ENCODE measurements at regions not wholly inside any gene's neighbourhood (a gene's known extent, or its start where the extent isn't known, plus 50 kb on each side); places are given as distances from the start of the nearest gene placed in this dataset.

GRCh38 chr2:174667250-174667860 lies 69.8 kb upstream of the WIPF1 start:
- DNase-seq: no peak

- no peak for DNase-seq
Measured at GRCh38 chr2:174666845-174667244, 69.2 kb upstream of the WIPF1 start.

GRCh38 chr2:174666312-174666711 lies 68.7 kb upstream of the WIPF1 start:
- no peak for DNase-seq

- DNase-seq: no peak
Measured at GRCh38 chr2:174664084-174664759, 66.6 kb upstream of the WIPF1 start.

DNA sequence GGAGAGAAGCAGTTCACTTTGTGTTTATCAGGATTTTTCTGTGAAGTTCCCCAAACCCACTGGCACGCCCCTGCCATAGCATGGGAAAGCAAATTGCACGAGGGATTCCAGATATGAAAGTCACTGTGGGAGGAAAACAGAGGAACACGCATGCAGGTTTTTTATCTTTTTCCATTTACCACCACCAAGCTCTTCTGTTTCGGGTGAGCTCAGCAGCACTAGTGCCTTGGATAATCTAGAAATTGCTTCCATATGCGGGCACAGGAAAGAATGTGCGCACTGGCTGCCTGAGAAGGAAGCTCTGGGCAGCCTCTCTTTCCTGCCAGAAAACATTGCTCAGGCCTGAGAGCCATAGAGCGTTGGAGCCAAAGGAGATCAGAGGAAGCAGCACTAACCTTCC lies 65.9 kb upstream of the WIPF1 start:
- no peak for DNase-seq

DNA sequence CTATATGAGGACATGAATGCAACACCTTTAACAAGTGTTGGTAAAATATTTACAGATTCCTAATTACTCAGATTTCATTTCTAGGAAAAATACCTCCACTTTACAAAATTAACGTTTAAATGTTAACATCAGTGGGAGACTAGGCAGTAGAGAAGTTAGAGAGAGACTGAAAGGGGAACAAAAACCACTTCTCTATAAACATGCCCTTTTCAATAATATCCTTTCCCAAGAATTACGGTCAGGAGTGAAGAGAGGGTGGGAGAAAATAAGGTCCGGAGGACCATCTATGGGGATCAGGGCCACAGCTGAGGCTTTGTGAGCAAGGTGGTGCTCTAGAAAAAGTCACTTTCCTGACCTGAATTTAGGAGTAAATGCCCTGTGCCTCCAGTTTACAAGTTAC lies 65.3 kb upstream of the WIPF1 start:
- no peak for DNase-seq

GRCh38 chr2:174662459-174662858 lies 64.9 kb upstream of the WIPF1 start:
- DNase-seq: no peak

- no peak for DNase-seq
Measured at GRCh38 chr2:174660984-174661675, 63.5 kb upstream of the WIPF1 start.

- DNase-seq: no peak
Measured at GRCh38 chr2:174659069-174659900, 61.7 kb upstream of the WIPF1 start.

DNA sequence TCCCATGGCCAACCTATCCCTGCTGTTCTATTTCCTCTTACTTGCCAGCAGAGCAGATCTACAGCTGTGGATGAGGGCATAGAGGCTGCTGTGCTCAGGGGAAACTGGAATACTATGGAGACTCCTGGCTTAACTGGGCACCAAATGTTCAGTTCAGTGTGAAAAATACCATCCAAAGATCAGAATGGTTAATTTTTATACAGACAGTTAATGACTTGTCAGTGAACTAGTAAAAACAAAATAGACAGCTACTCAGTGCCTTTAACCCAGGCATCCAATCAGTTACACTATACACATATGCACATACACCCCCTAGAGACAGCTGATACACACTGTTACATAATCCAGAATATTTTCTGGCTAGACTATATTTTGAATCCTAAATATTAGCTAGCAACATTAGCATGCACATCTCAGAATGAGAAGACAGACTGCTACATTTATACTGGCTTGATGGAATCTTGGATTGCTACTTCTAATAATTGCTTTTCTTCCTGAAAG lies 59.1 kb upstream of the WIPF1 start:
- DNase-seq: no peak

DNA sequence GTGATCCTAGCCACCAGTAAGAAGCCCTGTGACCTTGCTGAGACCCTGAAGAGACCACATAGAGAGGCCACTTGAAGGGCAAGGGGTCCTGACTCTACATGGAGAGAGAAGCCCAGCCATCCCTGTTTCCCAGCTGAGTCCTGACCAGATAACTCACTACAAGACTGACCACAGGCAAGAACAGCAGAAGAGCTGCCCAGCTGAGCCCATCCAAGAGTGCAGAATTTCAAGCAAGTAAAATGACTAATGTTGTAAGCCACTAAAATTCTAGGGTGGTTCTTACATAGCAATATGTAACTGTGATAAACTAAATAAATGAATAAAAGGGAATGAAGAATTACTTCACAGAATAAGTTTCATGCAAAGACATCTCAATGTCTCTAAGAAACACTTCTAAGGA lies 58.4 kb upstream of the WIPF1 start:
- no peak for DNase-seq

- no peak for DNase-seq
Measured at GRCh38 chr2:174654419-174654941, 56.9 kb upstream of the WIPF1 start.

GRCh38 chr2:174648896-174649295 lies 51.3 kb upstream of the WIPF1 start:
- no peak for DNase-seq
